Liver (tissue), 8 donors: ENCODE measurements at regions not wholly inside any gene's neighbourhood (a gene's known extent, or its start where the extent isn't known, plus 50 kb on each side); places are given as distances from the start of the nearest gene placed in this dataset.

Experiments
- DNase-seq: peaks from one replicate; pipeline ENCODE4 v3.0.0-alpha.2; 2017; ENCODE audit warnings: low spot score
- H3K27ac ChIP-seq, 2 donors: one replicate each; pipeline ENCODE4 v1.7.0; 2013; ENCODE audit warnings: inconsistent platforms in 2 of 2, low read length in 2 of 2, control low read depth in 1 of 2, low read depth in 1 of 2, mild to moderate bottlenecking in 1 of 2
- H3K27me3 ChIP-seq, 4 donors: one replicate each; pipeline versions ENCODE4 v1.6.1 to v1.7.0; 2013; ENCODE audit warnings: low read length in 3 of 4, inconsistent platforms in 1 of 4, mild to moderate bottlenecking in 1 of 4, moderate library complexity in 1 of 4; ENCODE audit not compliant: control insufficient read depth in 4 of 4, insufficient read depth in 4 of 4
- H3K36me3 ChIP-seq, 4 donors: one replicate each; pipeline versions ENCODE4 v1.6.1 to v1.7.0; 2013; ENCODE audit warnings: low read length in 3 of 4, mild to moderate bottlenecking in 3 of 4, low read depth in 1 of 4, moderate library complexity in 1 of 4; ENCODE audit not compliant: control insufficient read depth in 4 of 4, insufficient read depth in 3 of 4
- H3K4me1 ChIP-seq, 4 donors: one replicate each; pipeline versions ENCODE4 v1.6.1 to v1.7.0; 2013; ENCODE audit warnings: low read length in 3 of 4, mild to moderate bottlenecking in 3 of 4, moderate library complexity in 1 of 4; ENCODE audit not compliant: control insufficient read depth in 4 of 4, insufficient read depth in 4 of 4
- H3K4me3 ChIP-seq, 3 donors: one replicate each; pipeline versions ENCODE4 v1.6.1 to v1.7.0; 2013; ENCODE audit warnings: low read length in 3 of 3, control low read depth in 1 of 3, low read depth in 1 of 3, mild to moderate bottlenecking in 1 of 3
- H3K9ac ChIP-seq, 2 donors: one replicate each; pipeline ENCODE4 v1.7.0; 2013; ENCODE audit warnings: low read length in 2 of 2, mild to moderate bottlenecking in 2 of 2, moderate library complexity in 2 of 2, control low read depth in 1 of 2, low read depth in 1 of 2
- H3K9me3 ChIP-seq, 4 donors: one replicate each; pipeline versions ENCODE4 v1.6.1 to v1.7.0; 2013; ENCODE audit warnings: low read length in 3 of 4; ENCODE audit not compliant: control insufficient read depth in 4 of 4
- ATF3 ChIP-seq: IDR thresholded peaks from 2 replicates; pipeline ENCODE4 v1.6.1; 2016; ENCODE audit warnings: antibody characterized with exemption
- CTCF ChIP-seq: fragments of 150-350 bp; IDR thresholded peaks from 2 replicates; pipeline ENCODE4 v1.5.1; 2017; ENCODE audit warnings: improper control_type of control experiment, low read depth, low read length; ENCODE audit not compliant: missing input control
- EGR1 ChIP-seq, 2 donors: IDR thresholded peaks; 2 replicates each; pipeline ENCODE4 v1.6.1; 2016 to 2018; ENCODE audit warnings: antibody characterized with exemption in 2 of 2, low read depth in 2 of 2
- FOXA1 ChIP-seq: IDR thresholded peaks from 2 replicates; pipeline ENCODE4 v1.6.1; 2016; ENCODE audit warnings: antibody characterized with exemption
- FOXA2 ChIP-seq: IDR thresholded peaks from 2 replicates; pipeline ENCODE4 v1.6.1; 2016; ENCODE audit warnings: antibody characterized with exemption
- GABPA ChIP-seq, 2 donors: IDR thresholded peaks in 1 of 2; conservative IDR thresholded peaks in 1 of 2; 2 replicates each; pipeline ENCODE4 v1.6.1; 2016; ENCODE audit warnings: antibody characterized with exemption in 2 of 2, mild to moderate bottlenecking in 1 of 2, moderate library complexity in 1 of 2
- HNF4A ChIP-seq, 2 donors: conservative IDR thresholded peaks; 2 replicates each; pipeline ENCODE4 v1.6.1; 2016; ENCODE audit warnings: antibody characterized with exemption in 2 of 2, mild to moderate bottlenecking in 2 of 2
- HNF4G ChIP-seq: IDR thresholded peaks from 2 replicates; pipeline ENCODE4 v1.6.1; 2016; ENCODE audit warnings: antibody characterized with exemption
- JUND ChIP-seq, 2 donors: IDR thresholded peaks; 2 replicates each; pipeline ENCODE4 v1.6.1; 2016; ENCODE audit warnings: antibody characterized with exemption in 2 of 2
- NR2F2 ChIP-seq: IDR thresholded peaks from 2 replicates; pipeline ENCODE4 v1.6.1; 2016; ENCODE audit warnings: antibody characterized with exemption
- TAF1 ChIP-seq: conservative IDR thresholded peaks from 2 replicates; pipeline ENCODE4 v1.6.1; 2016; ENCODE audit warnings: antibody characterized with exemption, mild to moderate bottlenecking
- YY1 ChIP-seq: IDR thresholded peaks from 2 replicates; pipeline ENCODE4 v1.6.1; 2016; ENCODE audit warnings: antibody characterized with exemption, mild to moderate bottlenecking
- WGBS: extraction: QIAGEN DNeasy Blood & Tissue Kit; methylation state at CpG from one replicate; pipeline ENCODE4 v1.1.7; 2013; 5-methylcytosine and 5-hydroxymethylcytosine counted together
- TF ChIP-seq, protein P1 (sequence below): IDR thresholded peaks from 2 replicates; pipeline ENCODE4 v1.6.1; 2016; ENCODE audit warnings: antibody characterized with exemption, mild to moderate bottlenecking
- TF ChIP-seq, protein P2 (sequence below): IDR thresholded peaks from 2 replicates; pipeline ENCODE4 v1.6.1; 2016; ENCODE audit warnings: antibody characterized with exemption
- donor health status: healthy.
- donor health status: healthy.
- donor health status: healthy.
- donor health status: healthy.
- donor health status: healthy.

- H3K36me3 ChIP-seq = no peaks in the 10 kb centered on the region
- no peaks in the 10 kb centered on the region for H3K9me3 ChIP-seq
- no peak for TF ChIP-seq CTCF
- no peak for TF ChIP-seq NR2F2
- no peak for TF ChIP-seq HNF4A (conservative IDR thresholded peaks at IDR 0.05)
- TF ChIP-seq FOXA1 = no peak
- TF ChIP-seq EGR1 (IDR thresholded peaks at IDR 0.05; ENCODE audit: low read depth in 2 of 2) = no peak
- no peak for TF ChIP-seq FOXA2
- TF ChIP-seq JUND (IDR thresholded peaks at IDR 0.05) = no peak
- no peak for TF ChIP-seq GABPA (IDR thresholded peaks at IDR 0.05 in 1 of 2, conservative IDR thresholded peaks at IDR 0.05 in 1 of 2)
- TF ChIP-seq, protein P1, sequence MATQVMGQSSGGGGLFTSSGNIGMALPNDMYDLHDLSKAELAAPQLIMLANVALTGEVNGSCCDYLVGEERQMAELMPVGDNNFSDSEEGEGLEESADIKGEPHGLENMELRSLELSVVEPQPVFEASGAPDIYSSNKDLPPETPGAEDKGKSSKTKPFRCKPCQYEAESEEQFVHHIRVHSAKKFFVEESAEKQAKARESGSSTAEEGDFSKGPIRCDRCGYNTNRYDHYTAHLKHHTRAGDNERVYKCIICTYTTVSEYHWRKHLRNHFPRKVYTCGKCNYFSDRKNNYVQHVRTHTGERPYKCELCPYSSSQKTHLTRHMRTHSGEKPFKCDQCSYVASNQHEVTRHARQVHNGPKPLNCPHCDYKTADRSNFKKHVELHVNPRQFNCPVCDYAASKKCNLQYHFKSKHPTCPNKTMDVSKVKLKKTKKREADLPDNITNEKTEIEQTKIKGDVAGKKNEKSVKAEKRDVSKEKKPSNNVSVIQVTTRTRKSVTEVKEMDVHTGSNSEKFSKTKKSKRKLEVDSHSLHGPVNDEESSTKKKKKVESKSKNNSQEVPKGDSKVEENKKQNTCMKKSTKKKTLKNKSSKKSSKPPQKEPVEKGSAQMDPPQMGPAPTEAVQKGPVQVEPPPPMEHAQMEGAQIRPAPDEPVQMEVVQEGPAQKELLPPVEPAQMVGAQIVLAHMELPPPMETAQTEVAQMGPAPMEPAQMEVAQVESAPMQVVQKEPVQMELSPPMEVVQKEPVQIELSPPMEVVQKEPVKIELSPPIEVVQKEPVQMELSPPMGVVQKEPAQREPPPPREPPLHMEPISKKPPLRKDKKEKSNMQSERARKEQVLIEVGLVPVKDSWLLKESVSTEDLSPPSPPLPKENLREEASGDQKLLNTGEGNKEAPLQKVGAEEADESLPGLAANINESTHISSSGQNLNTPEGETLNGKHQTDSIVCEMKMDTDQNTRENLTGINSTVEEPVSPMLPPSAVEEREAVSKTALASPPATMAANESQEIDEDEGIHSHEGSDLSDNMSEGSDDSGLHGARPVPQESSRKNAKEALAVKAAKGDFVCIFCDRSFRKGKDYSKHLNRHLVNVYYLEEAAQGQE = no peak
- TF ChIP-seq TAF1 = no peak
- no peak for TF ChIP-seq ATF3
- TF ChIP-seq HNF4G = no peak
- TF ChIP-seq, protein P2, sequence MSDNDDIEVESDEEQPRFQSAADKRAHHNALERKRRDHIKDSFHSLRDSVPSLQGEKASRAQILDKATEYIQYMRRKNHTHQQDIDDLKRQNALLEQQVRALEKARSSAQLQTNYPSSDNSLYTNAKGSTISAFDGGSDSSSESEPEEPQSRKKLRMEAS = no peak
- TF ChIP-seq YY1 = no peak
- no peaks in the 10 kb centered on the region for H3K27me3 ChIP-seq
- 84% methylated on average over 33 of the region's 33 CpGs for WGBS
- no peak overlapping the region for H3K4me3 ChIP-seq
- H3K27ac ChIP-seq = no peak overlapping the region
- no peaks in the 10 kb centered on the region for H3K4me1 ChIP-seq
- no peak overlapping the region for H3K9ac ChIP-seq
- DNase-seq = no peak
Measured at GRCh38 chr9:136595245-136596153, 49.7 kb upstream of the NOTCH1 start.
